ENCODE measurements at regions not wholly inside any gene's neighbourhood (a gene's known extent, or its start where the extent isn't known, plus 50 kb on each side); places are given as distances from the start of the nearest gene placed in this dataset.

- TF ChIP-seq CTCF (IDR thresholded peaks at IDR 0.05) (no peak), EZH2 (IDR thresholded peaks at IDR 0.05; ENCODE audit: borderline replicate concordance, insufficient read depth, low read depth, low read length, poor library complexity, severe bottlenecking) (no peak)
Observed at GRCh38 chr9:107731115-107731762, 241.7 kb upstream of the KLF4 start.

All from B cell (primary cell).